ENCODE measurements at regions not wholly inside any gene's neighbourhood (a gene's known extent, or its start where the extent isn't known, plus 50 kb on each side); places are given as distances from the start of the nearest gene placed in this dataset.

- no peaks in the 10 kb centered on the region for H3K9me3 Mint-ChIP-seq
- no peaks in the 10 kb centered on the region for H4K20me1 ChIP-seq (replicated peaks; ENCODE audit: insufficient read depth)
- no peak overlapping the region for H3K4me3 Mint-ChIP-seq
- H3F3A ChIP-seq (replicated peaks; ENCODE audit: low read depth) = no peaks in the 10 kb centered on the region
- H3K4me3 ChIP-seq = no peak overlapping the region
- no peaks in the 10 kb centered on the region for H3K9me2 ChIP-seq (ENCODE audit: insufficient read depth)
- H3K27ac ChIP-seq (ENCODE audit: low read depth) = no peak overlapping the region
- H3K4me2 ChIP-seq = no peak overlapping the region
- H3K27me3 Mint-ChIP-seq (ENCODE audit: insufficient read depth, low read depth, poor library complexity) = peaks cover 2% of the 10 kb centered on the region
- peak overlapping the region; percentile 72; the same call in 1 of the 2 replicates for H2AFZ ChIP-seq
- peaks cover 6% of the 10 kb centered on the region; the same call in 2 of the 3 replicates for H3K4me1 Mint-ChIP-seq
- no peaks in the 10 kb centered on the region for H3K79me2 ChIP-seq (replicated peaks; ENCODE audit: insufficient read depth)
- H3K27me3 ChIP-seq (ENCODE audit: insufficient read depth) = no peaks in the 10 kb centered on the region
- ATAC-seq (no peak; the same call in 2 of the 3 replicates), DNase-seq (ENCODE audit: low spot score) (no peak)
- 0 out of 2 replicates have a peak, but pooled peaks cover 4% of the 10 kb centered on the region for H3K4me1 ChIP-seq (ENCODE audit: insufficient read depth)
- no peak overlapping the region for H3K27ac Mint-ChIP-seq
- no peaks in the 10 kb centered on the region; the same call in 2 of the 3 replicates for H3K36me3 Mint-ChIP-seq (ENCODE audit: low read depth)
- H3K36me3 ChIP-seq (ENCODE audit: insufficient read depth) = no peaks in the 10 kb centered on the region
- TF ChIP-seq STAT1 (IDR thresholded peaks at IDR 0.05; ENCODE audit: unreplicated experiment) (no peak), POLR2AphosphoS5 (IDR thresholded peaks at IDR 0.05; ENCODE audit: low read depth) (no peak), ZNF114 (CRISPR knock-in tag; IDR thresholded peaks at IDR 0.05) (no peak), EZH2phosphoT487 (IDR thresholded peaks at IDR 0.05; ENCODE audit: unreplicated experiment) (no peak), EZH2 (IDR thresholded peaks at IDR 0.05; ENCODE audit: low read depth, unreplicated experiment) (no peak), NANOG (IDR thresholded peaks at IDR 0.05; ENCODE audit: borderline replicate concordance) (no peak), ZNF331 (CRISPR knock-in tag; IDR thresholded peaks at IDR 0.05; ENCODE audit: low read depth) (no peak), JUNB (IDR thresholded peaks at IDR 0.05; ENCODE audit: unreplicated experiment) (no peak)
- TF ChIP-seq, protein P1, sequence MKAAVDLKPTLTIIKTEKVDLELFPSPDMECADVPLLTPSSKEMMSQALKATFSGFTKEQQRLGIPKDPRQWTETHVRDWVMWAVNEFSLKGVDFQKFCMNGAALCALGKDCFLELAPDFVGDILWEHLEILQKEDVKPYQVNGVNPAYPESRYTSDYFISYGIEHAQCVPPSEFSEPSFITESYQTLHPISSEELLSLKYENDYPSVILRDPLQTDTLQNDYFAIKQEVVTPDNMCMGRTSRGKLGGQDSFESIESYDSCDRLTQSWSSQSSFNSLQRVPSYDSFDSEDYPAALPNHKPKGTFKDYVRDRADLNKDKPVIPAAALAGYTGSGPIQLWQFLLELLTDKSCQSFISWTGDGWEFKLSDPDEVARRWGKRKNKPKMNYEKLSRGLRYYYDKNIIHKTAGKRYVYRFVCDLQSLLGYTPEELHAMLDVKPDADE (IDR thresholded peaks at IDR 0.05) = no peak
- TF ChIP-seq, protein P2, sequence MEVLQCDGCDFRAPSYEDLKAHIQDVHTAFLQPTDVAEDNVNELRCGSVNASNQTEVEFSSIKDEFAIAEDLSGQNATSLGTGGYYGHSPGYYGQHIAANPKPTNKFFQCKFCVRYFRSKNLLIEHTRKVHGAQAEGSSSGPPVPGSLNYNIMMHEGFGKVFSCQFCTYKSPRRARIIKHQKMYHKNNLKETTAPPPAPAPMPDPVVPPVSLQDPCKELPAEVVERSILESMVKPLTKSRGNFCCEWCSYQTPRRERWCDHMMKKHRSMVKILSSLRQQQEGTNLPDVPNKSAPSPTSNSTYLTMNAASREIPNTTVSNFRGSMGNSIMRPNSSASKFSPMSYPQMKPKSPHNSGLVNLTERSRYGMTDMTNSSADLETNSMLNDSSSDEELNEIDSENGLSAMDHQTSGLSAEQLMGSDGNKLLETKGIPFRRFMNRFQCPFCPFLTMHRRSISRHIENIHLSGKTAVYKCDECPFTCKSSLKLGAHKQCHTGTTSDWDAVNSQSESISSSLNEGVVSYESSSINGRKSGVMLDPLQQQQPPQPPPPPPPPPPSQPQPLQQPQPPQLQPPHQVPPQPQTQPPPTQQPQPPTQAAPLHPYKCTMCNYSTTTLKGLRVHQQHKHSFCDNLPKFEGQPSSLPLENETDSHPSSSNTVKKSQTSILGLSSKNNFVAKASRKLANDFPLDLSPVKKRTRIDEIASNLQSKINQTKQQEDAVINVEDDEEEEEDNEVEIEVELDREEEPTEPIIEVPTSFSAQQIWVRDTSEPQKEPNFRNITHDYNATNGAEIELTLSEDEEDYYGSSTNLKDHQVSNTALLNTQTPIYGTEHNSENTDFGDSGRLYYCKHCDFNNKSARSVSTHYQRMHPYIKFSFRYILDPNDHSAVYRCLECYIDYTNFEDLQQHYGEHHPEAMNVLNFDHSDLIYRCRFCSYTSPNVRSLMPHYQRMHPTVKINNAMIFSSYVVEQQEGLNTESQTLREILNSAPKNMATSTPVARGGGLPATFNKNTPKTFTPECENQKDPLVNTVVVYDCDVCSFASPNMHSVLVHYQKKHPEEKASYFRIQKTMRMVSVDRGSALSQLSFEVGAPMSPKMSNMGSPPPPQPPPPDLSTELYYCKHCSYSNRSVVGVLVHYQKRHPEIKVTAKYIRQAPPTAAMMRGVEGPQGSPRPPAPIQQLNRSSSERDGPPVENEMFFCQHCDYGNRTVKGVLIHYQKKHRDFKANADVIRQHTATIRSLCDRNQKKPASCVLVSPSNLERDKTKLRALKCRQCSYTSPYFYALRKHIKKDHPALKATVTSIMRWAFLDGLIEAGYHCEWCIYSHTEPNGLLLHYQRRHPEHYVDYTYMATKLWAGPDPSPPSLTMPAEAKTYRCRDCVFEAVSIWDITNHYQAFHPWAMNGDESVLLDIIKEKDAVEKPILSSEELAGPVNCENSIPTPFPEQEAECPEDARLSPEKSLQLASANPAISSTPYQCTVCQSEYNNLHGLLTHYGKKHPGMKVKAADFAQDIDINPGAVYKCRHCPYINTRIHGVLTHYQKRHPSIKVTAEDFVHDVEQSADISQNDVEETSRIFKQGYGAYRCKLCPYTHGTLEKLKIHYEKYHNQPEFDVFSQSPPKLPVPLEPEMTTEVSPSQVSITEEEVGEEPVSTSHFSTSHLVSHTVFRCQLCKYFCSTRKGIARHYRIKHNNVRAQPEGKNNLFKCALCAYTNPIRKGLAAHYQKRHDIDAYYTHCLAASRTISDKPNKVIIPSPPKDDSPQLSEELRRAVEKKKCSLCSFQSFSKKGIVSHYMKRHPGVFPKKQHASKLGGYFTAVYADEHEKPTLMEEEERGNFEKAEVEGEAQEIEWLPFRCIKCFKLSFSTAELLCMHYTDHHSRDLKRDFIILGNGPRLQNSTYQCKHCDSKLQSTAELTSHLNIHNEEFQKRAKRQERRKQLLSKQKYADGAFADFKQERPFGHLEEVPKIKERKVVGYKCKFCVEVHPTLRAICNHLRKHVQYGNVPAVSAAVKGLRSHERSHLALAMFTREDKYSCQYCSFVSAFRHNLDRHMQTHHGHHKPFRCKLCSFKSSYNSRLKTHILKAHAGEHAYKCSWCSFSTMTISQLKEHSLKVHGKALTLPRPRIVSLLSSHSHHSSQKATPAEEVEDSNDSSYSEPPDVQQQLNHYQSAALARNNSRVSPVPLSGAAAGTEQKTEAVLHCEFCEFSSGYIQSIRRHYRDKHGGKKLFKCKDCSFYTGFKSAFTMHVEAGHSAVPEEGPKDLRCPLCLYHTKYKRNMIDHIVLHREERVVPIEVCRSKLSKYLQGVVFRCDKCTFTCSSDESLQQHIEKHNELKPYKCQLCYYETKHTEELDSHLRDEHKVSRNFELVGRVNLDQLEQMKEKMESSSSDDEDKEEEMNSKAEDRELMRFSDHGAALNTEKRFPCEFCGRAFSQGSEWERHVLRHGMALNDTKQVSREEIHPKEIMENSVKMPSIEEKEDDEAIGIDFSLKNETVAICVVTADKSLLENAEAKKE (CRISPR knock-in tag; IDR thresholded peaks at IDR 0.05) = no peak
- TF ChIP-seq, protein P3, sequence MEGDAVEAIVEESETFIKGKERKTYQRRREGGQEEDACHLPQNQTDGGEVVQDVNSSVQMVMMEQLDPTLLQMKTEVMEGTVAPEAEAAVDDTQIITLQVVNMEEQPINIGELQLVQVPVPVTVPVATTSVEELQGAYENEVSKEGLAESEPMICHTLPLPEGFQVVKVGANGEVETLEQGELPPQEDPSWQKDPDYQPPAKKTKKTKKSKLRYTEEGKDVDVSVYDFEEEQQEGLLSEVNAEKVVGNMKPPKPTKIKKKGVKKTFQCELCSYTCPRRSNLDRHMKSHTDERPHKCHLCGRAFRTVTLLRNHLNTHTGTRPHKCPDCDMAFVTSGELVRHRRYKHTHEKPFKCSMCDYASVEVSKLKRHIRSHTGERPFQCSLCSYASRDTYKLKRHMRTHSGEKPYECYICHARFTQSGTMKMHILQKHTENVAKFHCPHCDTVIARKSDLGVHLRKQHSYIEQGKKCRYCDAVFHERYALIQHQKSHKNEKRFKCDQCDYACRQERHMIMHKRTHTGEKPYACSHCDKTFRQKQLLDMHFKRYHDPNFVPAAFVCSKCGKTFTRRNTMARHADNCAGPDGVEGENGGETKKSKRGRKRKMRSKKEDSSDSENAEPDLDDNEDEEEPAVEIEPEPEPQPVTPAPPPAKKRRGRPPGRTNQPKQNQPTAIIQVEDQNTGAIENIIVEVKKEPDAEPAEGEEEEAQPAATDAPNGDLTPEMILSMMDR (conservative IDR thresholded peaks at IDR 0.05; ENCODE audit: low read depth in 2 of 2) = no peak
Observed at GRCh38 chr5:109944461-109944860, 254.7 kb downstream of the MAN2A1 start.

Measured in GM23338 (cell line).